NCI-H2171 treated with DMSO at 0.1 percent for 48 hours (cell line): ENCODE measurements at regions not wholly inside any gene's neighbourhood (a gene's known extent, or its start where the extent isn't known, plus 50 kb on each side); places are given as distances from the start of the nearest gene placed in this dataset.
"Not testable (repeated sequence)": the region's sequence is repeated elsewhere in the genome, so short reads cannot be mapped to it uniquely, and the experiment has no call there.

Experiments used
- DNase-seq: peaks from one replicate; lab custom pipeline; 2025; lab: John Stamatoyannopoulos, UW

DNA sequence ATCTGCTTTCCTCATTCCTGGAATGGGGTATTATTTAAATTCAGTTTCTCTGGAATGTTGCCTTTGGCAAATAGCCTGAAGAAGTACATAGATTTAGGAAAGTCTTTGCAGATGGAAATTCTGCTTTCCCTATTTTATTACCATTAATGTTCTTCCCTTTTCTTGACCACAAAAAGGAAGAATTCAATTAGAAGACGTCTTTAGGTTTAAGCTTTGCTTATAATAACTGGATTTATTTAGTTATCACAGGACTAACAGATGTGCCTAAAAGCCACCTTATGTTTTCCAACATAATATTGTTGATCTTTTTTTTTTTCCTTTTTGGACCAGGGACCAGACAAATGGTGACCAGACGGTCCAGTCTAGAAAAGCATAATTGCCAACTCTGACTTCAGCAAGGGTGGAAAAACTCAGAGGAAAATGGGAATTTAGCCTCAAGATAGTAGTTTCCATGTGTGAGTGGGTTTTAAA lies 210.1 kb upstream of the SPRY2 start:
- DNase-seq, result no peak

DNA sequence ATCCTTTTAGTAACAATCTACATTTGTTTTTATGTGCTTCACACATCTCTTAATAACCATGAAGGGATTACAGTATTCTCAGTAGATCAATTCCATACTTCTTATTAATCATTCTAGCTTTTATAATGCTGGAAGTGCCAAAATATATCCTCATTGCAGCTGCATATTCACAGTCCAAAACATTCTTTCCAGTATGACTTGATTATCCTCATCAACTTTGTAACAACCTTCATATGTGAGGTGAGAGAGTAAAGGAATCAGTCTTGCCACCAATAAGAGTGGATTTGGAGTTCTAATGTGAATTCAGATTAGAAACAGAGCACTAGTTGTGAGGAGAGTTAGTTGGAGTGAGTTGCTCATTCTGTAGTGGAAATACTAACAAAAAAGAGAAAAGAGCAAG lies 208.0 kb upstream of the SPRY2 start:
- DNase-seq, result no peak

DNA sequence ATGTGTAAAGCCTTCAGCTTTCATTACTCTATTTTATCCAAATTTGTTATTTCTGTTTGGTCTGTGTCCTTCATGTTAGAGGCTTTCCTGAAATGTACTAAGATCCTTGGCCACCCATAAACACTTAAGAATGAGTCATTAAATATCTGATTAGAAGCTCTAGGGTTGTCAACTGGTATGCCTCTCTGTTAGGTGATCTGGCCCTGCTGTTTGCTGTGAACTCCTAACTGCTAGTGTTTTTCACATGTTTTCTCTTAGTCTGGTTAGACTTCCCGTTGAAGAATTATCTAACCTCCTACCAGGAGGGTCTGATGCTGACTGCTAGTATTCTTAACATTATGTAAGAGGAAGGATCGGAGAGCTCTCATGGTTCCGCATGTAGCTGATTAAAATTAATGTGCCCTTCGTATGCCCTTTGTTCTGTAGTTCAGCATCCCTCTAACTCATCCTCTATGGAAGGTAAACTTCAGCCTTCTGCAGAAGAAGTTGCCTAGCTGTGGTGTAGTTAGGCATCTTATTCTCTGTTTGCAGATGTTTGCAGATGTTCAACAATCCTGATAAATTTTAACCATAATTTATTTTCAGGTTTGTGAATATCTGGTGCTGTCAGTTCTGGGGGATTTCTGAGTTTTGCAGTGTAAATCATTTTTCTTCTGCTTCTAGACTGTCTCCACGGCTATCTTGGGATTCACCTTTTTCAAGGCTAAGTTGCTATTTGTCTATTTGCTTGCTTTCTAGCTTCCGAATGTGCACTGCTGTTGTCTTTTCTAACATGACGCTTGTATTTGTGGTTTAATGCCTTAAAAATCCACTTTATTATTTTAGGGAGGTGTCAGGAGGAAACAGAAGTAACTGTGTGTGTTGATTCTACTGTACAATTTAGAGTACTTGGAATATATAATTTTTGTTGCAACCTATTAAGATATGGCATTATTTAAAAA lies 207.2 kb upstream of the SPRY2 start:
- DNase-seq, result no peak

DNA sequence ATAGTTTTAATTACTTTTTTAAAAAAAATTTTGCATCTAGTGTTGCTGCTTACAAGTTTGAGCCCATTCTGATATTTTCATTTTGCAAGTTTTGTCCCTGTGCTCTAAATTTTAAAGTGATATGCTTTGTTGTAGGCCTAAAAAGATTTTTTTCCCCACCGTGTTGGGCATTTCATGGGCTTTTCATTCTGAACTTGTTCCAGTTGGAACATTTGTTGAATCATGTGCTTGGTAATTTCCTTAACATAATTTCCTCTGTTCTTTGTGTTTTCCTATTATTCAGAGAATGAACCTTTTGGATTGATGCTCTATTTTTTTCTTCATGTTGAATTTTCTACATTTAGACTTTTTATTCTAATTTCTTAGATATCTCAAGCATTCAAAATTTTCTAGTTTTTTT lies 206.4 kb upstream of the SPRY2 start:
- DNase-seq, result no peak

DNA sequence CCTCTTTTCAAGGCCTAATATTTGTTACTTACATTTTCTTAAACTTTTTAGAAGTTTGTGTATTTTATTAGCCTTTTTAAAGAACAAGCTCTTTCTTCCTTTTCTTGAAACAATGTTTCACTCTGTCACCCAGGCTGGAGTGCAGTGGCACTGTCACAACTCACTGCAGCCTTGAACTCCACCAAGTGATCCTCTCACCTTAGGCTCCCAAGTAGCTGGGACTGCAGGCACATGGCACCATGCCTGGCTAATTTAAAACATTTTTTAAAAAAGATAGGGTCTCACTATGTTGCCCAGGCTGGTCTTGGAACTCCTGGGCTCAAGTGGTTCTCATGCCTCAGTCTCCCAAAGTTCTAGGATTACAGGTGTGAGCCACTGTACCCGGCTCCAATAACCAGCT lies 192.2 kb upstream of the SPRY2 start:
- DNase-seq, result no peak

DNA sequence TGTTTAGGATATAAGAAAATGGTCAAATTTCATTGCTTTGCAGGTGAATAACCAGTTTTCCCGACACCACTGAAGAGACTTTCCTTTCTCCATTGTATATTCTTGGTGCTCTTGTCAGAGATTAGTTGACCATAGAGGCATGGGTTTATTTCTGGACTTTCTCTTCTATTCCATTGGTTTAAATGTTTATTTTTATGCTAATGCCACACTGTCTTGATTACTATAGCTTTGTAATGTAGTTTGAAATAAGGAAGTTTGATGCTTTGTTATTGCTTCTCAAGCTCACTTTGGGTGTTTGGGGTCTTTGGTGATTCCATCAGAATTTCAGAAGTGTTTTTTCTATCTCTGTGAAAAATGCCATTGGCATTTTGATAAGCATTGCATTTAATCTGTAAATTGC lies 190.0 kb upstream of the SPRY2 start:
- no peak for DNase-seq

DNA sequence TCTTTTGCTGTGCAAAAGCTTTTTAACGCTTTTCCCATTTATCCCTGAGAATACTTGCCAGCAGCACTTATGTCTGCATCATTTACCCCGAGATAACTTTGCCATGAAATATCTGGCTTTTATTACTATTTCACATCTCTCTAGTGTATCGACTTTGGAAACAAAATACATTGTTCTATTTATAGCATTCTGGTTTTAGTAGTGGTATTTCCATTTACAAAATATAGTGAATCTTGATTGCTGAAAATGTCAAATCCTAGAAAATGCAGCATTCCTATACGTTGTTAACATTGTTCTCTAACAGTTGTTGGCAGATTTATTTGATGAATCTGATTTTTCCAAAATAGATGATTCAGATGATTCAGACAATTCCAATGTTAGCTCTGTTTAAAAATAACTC lies 189.3 kb upstream of the SPRY2 start:
- DNase-seq, result no peak

DNA sequence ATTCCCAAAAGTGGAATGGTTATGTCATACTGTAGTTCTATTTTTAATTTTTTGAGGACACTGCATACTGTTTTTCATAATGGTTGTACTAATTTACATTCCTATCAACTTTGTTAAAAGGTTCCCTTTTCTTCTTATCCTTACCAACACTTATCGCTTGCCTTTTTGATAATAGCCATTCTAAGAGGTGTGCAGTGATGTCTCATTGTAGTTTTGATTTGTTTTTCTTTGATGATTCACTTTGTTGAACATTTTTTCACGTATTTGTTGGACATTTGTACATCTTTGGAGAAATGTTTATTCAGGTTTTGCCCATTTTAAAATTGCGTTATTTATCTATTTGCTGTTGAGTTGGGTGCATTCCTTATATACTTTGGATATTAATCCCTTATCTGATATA lies 188.8 kb upstream of the SPRY2 start:
- DNase-seq, result no peak

DNA sequence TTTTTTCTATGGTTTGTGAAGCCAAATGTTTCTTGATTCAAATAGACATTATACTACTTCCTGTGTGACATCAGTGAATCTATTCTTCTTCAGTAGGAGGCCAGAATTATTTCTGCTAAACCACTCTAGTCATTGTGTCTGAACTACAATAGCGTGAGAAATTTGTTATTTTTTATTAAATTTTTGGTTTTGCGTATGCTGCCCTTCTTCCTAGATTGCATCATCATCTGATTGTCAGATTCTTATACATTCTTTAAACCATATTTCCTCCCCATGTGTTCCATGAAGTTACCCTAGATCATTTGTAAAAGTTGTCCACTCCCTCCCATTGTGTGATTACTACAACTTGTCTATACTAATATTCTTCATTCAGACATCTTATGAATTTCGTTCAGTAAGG lies 187.8 kb upstream of the SPRY2 start:
- no peak for DNase-seq

DNA sequence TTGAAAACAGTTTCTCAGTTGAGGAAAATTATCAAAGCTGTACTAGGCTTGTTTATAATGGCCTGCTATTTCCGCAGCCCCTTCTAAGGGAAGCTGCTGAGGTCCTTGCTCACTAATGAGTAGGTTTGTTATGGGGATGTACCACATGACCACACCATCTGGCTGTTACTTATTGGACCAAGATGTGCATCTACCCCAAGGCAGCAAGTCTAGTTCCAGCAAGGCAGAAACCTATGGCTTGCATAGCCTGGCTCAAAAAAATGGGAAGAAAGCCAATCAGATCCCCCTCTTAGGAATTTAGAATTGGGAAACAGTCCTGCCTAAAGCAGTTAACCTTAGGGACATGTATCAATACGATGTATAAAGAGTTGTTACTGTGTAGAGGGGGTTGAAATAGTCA lies 186.5 kb upstream of the SPRY2 start:
- no peak for DNase-seq

DNA sequence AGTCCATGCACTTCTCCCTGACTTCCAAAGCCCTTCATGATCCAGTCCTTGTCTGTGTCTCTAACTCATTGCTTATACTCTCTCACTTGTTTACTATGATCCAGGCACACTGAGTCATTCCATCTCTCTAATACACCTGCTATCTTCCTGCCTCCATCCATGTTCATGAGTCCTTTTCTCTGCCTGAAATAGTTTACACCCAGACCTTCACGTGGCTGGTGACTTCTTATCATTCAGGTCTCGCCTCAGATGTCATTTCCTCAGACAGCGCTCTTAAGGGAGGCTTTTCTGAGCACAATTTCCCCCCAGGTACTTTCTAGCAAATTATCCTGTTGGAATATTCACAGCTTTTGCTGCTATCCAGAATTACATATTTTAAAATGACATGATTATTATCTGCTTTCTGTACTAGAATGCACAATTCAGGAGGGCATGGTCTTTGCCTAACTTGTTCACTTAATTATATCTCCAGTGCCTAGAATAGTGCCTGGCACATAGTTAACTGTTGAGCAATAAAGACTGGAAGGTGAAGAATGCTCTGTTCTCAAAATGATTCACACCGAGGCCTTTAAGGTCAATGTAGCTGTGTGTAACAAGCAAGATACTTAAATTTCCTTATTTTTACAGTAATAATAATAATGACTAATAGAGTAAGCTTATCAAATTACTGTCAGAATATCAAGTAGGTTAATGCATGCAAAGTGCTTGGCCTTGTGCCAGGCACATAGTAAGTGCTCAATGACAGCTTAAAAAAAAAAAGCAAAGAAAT lies 183.7 kb upstream of the SPRY2 start:
- DNase-seq, result no peak

DNA sequence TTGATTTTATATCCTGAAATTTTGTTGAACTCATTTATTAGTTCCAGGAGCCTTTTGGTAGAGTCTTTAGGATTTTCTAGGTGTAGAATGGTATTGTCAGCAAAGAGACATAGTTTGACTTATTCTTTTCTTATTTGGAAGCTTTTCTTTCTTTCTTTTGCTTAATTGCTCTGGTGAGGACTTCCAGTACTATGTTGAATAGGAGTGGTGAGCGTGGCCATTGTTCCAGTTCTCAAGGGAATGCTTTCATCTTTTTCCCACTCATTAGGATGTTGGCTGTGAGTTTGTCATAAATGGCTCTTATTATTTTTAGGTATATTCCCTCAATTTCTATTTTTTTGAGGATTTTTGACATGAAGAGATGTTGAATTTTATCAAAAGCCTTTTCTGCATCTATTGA lies 182.2 kb upstream of the SPRY2 start:
- DNase-seq, result no peak

DNA sequence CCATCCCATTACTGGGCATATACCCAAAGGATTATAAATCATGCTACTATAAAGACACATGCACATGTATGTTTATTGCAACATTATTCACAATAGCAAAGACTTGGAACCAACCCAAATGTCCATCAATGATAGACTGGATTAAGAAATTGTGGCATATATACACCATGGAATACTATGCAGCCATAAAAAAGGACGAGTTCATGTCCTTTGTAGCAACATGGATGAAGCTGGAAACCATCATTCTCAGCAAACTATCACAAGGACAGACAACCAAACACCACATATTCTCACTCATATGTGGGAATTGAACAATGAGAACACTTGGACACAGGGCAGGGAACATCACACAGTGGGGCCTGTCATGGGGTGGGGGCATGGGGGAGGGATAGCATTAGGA lies 181.5 kb upstream of the SPRY2 start:
- DNase-seq, result not testable (repeated sequence)

DNA sequence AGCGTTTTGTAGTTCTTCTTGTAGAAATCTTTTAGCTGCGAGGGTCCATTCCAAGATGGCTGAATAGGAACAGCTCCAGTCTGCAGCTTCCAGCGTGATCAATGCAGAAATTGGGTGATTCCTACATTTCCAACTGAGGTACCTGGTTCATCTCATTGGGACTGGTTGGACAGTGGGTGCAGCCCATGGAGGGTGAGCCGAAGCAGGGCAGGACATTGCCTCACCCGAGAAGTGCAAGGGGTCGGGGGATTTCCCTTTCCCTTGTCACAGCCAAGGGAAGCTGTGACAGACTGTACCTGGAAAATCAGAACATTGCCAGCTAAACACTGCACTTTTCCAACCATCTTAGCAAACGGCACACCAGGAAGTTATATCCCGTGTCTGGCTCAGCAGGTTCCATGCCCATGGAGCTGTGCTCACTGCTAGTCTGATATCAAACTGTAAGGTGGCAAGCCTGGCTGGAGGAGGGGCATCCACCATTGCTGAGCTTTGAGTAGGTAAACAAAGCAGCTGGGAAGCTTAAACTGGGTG lies 176.0 kb upstream of the SPRY2 start:
- no peak for DNase-seq

DNA sequence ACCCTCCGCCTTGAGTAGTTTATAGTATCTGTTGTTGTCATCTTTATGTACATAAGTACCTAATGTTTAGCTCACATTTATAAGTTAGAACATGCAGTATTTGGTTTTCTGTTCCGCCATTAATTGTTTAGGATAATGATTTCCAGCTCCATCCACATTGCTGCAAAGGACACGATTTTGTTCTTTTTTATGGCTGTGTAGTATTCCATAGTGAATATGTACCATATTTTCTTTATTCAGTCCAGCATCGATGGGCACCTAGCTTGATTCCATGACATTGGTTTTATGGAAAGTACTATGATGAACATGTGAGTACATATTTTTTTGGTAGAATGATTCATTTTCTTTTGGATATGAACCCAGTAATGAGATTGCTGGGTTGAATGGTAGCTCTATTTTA lies 174.4 kb upstream of the SPRY2 start:
- no peak for DNase-seq

DNA sequence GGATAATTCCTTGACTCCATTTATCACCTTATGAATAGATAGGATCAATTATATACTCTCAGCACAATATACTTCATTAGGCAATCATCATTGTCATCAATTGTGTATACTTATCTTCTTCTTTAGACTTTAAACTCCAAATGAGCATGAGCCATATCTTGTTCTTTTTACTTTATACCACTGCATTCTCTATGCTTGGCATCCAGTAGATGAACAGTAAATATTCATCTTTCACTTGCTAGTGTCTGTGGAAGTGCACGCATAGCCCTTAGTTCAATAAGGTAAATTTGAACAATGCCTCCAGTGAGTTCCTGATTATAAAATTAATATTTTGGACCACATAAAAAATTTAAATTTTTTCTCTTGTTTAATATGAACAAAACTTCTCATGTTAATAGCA lies 172.3 kb upstream of the SPRY2 start:
- no peak for DNase-seq

DNA sequence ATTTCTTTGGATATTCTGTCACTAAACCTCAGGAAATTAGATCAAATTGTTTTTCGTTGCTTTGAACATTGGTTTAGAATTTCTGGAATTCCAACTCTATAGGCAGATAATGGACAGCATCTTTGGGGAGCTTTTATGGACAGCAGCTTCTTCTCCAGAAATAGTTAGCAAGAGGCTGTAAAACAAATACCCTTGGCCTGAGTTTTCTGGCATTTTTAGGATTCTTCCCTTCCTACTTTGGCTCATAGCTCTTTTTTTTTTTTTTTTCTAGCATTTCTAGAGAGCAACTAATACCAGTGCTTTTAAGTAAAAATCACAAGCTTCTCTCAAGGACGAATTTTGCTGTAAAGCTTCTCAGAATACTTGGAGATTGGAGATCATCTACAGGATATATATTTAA lies 169.8 kb upstream of the SPRY2 start:
- DNase-seq, result no peak

DNA sequence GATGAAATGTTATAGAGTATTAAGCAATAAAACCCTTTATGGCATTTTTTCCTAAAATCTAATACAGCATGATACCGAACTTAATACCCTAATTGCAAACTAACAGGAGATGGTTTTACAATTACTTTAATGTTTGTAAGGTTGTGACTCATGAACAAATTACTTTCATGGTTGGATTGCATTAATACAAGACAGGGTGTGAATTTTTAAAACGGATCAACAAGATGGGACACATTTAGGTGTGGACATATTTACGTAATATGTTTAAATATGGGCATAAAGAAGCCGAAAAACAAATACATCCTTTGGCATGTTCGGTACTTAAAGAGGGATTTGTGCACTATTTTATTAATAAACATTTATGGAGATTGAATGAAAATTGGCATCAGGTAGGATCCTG lies 168.3 kb upstream of the SPRY2 start:
- DNase-seq, result no peak

DNA sequence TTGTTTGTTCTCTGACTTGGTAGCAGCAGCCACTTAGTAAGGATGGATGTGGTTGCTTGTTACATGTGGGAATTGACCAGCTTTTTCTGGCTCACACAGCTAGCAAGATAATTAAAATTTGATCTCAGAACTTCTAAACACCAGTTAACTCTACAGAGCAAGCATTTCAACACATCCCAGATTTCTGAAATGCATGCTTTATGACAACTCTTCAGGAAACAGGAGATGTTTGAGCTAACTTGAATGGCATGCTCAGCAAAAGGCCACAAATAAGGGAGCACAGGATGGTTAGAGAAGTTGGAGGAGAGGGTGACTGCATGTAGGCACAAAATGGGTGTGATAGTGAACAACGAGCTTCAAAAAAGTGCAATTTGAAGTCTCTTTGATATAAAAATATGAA lies 167.1 kb upstream of the SPRY2 start:
- DNase-seq, result no peak

DNA sequence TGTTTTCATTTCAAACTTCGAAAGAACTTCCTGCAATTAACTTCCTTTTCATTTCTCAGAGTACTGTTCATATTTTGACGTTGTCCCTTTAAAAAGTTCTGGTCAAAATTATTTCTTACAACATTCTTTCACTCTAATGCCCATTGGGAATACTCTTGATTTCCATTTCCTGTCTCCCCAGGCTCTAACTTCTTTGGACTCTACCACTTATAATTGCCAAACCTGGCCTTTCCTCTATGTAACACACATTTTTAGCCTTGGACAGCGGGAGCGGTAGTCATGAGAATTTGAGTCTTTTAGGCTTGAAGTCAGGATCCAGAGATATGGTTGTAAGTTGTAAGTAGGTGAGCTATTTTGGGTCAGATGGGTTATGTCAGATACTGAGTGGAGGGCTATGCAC lies 163.5 kb upstream of the SPRY2 start:
- DNase-seq, result no peak

DNA sequence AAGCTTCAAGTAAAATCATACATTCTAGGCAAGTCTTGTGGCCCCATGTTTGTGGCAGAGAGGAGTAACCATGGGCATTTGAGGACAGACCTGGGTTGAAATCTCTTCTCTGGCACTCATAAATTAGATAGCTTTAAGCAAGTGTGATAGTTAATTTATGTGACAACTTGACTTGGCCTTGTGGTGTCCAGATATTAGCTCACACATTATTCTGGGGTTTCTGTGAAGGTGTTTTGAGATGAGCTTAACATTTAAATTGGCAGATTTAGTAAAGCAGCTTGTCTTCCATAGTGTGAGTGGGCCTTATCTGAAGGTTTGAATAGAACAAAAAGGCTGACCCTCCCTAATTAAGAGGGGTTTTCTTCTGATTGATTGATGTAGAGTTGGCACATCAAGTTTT lies 161.4 kb upstream of the SPRY2 start:
- DNase-seq, result no peak

DNA sequence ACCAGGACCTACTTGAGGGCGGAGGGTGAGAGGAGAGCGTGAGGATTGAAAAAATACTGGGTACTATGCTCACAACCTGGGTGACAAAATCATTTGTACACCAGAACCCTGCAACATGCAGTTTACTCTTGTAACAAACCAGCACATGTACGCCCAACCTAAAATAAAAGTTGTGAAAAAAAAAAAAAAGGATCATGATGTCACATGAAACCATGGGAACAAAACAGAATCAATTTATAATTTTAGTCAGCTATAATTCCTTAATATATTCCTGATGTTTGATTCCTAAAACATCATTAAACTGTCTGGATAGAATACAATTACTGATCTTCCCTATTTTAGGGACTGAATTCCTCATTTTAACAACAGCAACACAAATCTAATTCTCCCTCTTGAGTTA lies 160.6 kb upstream of the SPRY2 start:
- DNase-seq, result no peak
